ENCODE measurements at regions not wholly inside any gene's neighbourhood (a gene's known extent, or its start where the extent isn't known, plus 50 kb on each side); places are given as distances from the start of the nearest gene placed in this dataset.
"Not testable (repeated sequence)": the region's sequence is repeated elsewhere in the genome, so short reads cannot be mapped to it uniquely, and the experiment has no call there.

DNA sequence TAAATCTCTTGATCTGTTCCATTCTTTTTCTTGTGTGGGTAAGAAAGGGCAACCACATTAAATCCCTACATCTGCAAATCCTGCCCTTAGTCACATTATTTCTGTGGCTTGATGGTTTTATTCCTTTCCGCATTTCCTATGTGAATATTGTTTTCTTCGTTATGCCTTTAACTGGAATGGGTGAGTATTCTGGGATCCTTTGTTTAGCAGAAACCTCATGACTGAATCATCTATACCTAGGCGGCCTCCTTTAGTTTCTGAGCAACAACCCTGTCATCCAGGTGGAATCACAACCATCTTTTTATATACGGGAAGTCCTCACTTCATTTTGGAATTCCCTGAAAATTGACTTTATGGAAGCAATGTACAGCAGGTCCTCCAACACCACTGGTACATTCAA lies 409.5 kb downstream of the DIRAS2 start:
- not testable (repeated sequence) for H3K9me3 ChIP-seq (ENCODE audit: control insufficient read depth, insufficient read depth, low read depth, low read length); H3K4me1 ChIP-seq (ENCODE audit: control insufficient read depth, insufficient read depth, low read length); H3K36me3 ChIP-seq (ENCODE audit: control insufficient read depth, insufficient read depth, low read length); H3K27ac ChIP-seq (ENCODE audit: low read depth, low read length); H3K27me3 ChIP-seq (ENCODE audit: control insufficient read depth, insufficient read depth, low read length); H3K4me3 ChIP-seq (ENCODE audit: low read depth, low read length); H3K9ac ChIP-seq (ENCODE audit: low read length)

DNA sequence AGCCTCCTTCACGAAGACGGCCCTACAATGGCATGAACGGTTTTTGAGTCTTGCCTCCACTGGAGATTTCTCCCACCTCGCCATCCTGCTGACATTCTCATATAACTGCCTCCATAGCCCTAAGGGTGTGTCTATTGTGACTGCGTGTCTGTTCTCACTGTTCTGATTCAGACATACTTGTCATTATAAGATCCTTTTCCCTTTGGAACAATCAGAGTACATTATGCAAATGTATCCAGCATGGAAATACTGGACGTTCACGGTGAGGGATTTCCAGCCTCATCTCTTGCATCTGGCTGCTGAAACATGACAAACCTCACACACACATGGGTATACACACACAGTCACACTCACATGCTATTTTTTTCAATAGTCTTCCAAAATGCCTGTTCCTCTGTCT lies 402.1 kb downstream of the DIRAS2 start:
- no peaks in the 10 kb centered on the region for H3K9me3 ChIP-seq (ENCODE audit: control insufficient read depth, insufficient read depth, low read depth, low read length)
- H3K27ac ChIP-seq (ENCODE audit: low read depth, low read length) = no peak overlapping the region
- H3K9ac ChIP-seq (ENCODE audit: low read length) = no peak overlapping the region
- H3K36me3 ChIP-seq (ENCODE audit: control insufficient read depth, insufficient read depth, low read length) = no peaks in the 10 kb centered on the region
- H3K27me3 ChIP-seq (ENCODE audit: control insufficient read depth, insufficient read depth, low read length) = no peaks in the 10 kb centered on the region
- H3K4me3 ChIP-seq (ENCODE audit: low read depth, low read length) = no peak overlapping the region
- no peaks in the 10 kb centered on the region for H3K4me1 ChIP-seq (ENCODE audit: control insufficient read depth, insufficient read depth, low read length)

DNA sequence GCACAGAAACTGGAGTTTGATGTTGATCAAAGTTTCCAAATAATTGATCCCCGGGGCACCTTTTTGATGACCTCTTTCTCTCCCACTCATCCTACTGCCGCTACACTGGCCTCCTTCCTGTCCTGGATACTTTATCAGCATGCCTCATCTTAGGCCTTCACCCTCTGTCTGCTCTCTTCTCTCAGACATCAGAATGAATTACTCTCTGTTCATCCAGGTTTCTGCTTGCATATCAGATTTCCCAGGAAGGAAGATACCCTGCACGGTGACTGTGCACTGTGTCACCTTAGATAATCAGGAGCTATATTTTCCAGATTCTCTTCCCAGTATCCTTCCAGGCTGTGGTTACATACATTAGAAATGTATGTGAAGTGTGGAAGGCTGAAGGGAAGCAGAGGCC lies 397.0 kb downstream of the DIRAS2 start:
- Histone ChIP-seq H3K4me1 (ENCODE audit: control insufficient read depth, insufficient read depth, low read length) (no peaks in the 10 kb centered on the region), H3K9ac (ENCODE audit: low read length) (no peak overlapping the region), H3K4me3 (ENCODE audit: low read depth, low read length) (no peak overlapping the region), H3K36me3 (ENCODE audit: control insufficient read depth, insufficient read depth, low read length) (no peaks in the 10 kb centered on the region), H3K9me3 (ENCODE audit: control insufficient read depth, insufficient read depth, low read depth, low read length) (no peaks in the 10 kb centered on the region), H3K27ac (ENCODE audit: low read depth, low read length) (no peak overlapping the region), H3K27me3 (ENCODE audit: control insufficient read depth, insufficient read depth, low read length) (no peaks in the 10 kb centered on the region)

DNA sequence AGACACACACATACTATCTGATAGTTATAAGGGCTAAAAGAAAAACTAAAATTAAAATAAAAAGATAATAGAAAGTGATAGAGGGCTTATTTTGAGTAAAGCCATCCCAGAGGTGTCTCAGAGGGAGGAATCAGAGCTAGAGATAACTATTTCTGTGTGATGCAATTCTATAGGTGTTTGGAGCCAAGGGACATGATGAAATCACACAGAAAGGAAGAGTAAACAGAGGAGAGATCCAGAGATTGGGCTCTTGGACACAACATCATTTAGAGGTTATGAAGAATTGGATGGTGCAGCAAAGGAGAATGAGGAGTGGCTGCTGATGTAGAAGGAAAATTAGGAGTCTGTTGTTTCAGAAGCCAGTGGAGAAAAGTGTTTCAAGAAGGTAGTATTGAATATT lies 393.5 kb downstream of the DIRAS2 start:
- peaks cover 6% of the 10 kb centered on the region; the same call in 1 of the 2 replicates for H3K9me3 ChIP-seq (ENCODE audit: control insufficient read depth, insufficient read depth, low read depth, low read length)
- H3K27ac ChIP-seq (ENCODE audit: low read depth, low read length) = no peak overlapping the region
- no peak overlapping the region for H3K4me3 ChIP-seq (ENCODE audit: low read depth, low read length)
- H3K9ac ChIP-seq (ENCODE audit: low read length) = no peak overlapping the region
- H3K27me3 ChIP-seq (ENCODE audit: control insufficient read depth, insufficient read depth, low read length) = no peaks in the 10 kb centered on the region
- no peaks in the 10 kb centered on the region for H3K4me1 ChIP-seq (ENCODE audit: control insufficient read depth, insufficient read depth, low read length)
- H3K36me3 ChIP-seq (ENCODE audit: control insufficient read depth, insufficient read depth, low read length) = no peaks in the 10 kb centered on the region

DNA sequence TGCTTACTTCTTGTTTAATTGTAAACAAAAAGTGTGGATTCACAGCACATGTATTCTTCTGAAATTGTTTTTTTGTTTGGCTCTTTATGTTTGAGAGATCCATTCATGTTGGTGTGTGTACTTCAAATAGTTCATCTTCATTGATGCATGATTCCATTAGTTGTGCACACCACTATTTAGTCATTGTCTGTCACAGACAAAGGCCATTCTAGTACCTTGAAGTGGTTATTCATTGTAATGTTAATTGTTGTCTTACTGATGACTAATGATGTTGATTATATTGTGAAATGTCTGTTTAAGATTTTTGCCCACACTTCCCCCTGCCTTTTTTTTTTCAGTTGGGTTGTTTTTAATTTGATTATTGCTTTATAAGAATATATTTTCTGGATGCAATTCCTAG lies 391.3 kb downstream of the DIRAS2 start:
- no peak overlapping the region for H3K4me3 ChIP-seq (ENCODE audit: low read depth, low read length)
- no peak overlapping the region for H3K27ac ChIP-seq (ENCODE audit: low read depth, low read length)
- H3K9me3 ChIP-seq (ENCODE audit: control insufficient read depth, insufficient read depth, low read depth, low read length) = peaks cover 6% of the 10 kb centered on the region; the same call in 1 of the 2 replicates
- H3K9ac ChIP-seq (ENCODE audit: low read length) = no peak overlapping the region
- H3K4me1 ChIP-seq (ENCODE audit: control insufficient read depth, insufficient read depth, low read length) = no peaks in the 10 kb centered on the region
- H3K27me3 ChIP-seq (ENCODE audit: control insufficient read depth, insufficient read depth, low read length) = no peaks in the 10 kb centered on the region
- no peaks in the 10 kb centered on the region for H3K36me3 ChIP-seq (ENCODE audit: control insufficient read depth, insufficient read depth, low read length)

DNA sequence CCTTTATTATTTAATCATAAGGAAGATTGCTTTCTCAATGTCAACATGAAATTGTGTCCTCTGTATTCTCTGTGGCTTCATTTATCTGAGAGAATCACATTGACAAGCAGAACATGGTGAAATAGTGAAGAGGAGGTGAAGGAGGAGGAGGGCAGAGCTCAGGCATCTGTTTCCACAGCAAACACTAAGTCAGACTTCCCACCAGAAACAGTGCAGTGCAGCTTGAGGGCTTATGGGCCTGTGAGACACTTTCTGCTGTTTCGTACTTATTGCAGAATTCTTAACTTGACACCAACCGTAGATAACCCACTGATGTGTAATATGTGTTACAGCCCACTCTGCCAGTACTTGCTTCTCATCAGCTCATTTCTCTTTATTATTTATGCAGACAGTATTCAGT lies 386.3 kb downstream of the DIRAS2 start:
- Histone ChIP-seq H3K9me3 (ENCODE audit: control insufficient read depth, insufficient read depth, low read depth, low read length) (peaks cover 14% of the 10 kb centered on the region; the same call in 1 of the 2 replicates), H3K36me3 (ENCODE audit: control insufficient read depth, insufficient read depth, low read length) (no peaks in the 10 kb centered on the region), H3K27ac (ENCODE audit: low read depth, low read length) (no peak overlapping the region), H3K9ac (ENCODE audit: low read length) (no peak overlapping the region), H3K4me1 (ENCODE audit: control insufficient read depth, insufficient read depth, low read length) (peaks cover 5% of the 10 kb centered on the region; the same call in 1 of the 2 replicates), H3K4me3 (ENCODE audit: low read depth, low read length) (no peak overlapping the region), H3K27me3 (ENCODE audit: control insufficient read depth, insufficient read depth, low read length) (no peaks in the 10 kb centered on the region)

DNA sequence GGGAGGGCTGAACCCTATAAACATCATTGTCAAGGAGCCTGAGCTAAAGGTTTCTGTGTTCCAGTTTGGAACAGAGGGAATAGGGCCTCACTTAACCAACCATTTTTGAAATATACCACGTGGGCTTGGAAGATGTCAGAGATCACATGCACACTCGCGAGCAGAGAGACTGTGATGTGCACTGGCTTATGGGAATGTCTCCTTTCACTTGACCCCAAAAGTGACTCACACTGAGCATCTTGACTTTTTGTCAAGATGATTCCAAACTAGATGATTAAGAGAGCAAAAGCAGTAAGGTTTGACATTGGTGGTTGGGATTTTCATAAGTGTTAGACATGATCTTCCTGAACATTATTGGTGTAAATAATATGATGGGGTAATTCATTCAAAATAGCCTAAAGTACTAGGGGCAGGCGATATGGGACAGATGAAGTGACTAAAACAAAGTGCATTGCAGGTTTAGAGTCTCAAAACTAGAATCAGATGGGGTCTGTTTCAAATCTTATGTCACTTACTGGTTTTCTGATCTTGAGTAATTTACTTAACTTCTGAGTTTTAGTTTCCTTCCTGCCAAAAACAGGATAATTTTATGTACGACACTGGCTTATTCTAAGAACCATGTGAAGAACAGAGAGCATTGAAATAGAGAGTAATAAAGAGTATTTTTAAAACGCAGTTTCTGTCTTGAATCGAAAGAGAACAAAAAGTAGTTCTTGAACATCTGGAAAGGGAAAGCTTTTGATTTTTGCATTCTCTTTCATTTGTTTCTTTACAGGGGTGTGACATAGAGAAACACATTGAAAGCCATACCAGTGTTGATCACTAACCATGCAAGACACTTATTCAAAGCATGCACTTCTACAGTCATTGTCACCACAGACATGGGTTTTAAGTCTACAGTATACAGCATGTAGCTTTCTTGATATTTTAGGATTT lies 383.0 kb downstream of the DIRAS2 start:
- Histone ChIP-seq H3K9me3 (ENCODE audit: control insufficient read depth, insufficient read depth, low read depth, low read length) (peaks cover 17% of the 10 kb centered on the region), H3K36me3 (ENCODE audit: control insufficient read depth, insufficient read depth, low read length) (no peaks in the 10 kb centered on the region), H3K4me3 (ENCODE audit: low read depth, low read length) (no peak overlapping the region)

DNA sequence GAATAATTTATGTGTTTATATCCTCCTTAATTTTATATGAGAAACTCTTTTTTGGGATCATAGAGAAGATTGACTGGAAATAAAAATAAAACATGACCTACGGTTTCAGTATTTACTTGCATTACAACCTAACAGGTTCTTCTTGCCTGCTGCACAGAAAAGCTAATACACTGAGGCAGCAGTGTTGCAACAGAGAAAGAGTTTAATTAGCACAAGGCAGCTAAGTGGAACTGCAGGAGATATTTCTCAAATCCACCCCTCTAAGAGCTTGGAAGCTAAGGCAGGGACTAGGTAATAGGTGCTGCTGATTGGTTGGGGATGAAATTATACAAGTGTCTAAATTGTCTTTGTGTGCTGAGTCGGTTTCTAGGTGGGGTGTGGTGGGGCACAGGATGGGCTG lies 380.9 kb downstream of the DIRAS2 start:
- Histone ChIP-seq H3K27me3 (ENCODE audit: control insufficient read depth, insufficient read depth, low read length) (no peaks in the 10 kb centered on the region), H3K9me3 (ENCODE audit: control insufficient read depth, insufficient read depth, low read depth, low read length) (peaks cover 17% of the 10 kb centered on the region), H3K36me3 (ENCODE audit: control insufficient read depth, insufficient read depth, low read length) (no peaks in the 10 kb centered on the region)

More for the DNA sequence above, 383.0 kb downstream of the DIRAS2 start:
- peaks cover 5% of the 10 kb centered on the region; the same call in 1 of the 2 replicates for H3K4me1 ChIP-seq (ENCODE audit: control insufficient read depth, insufficient read depth, low read length)
- no peaks in the 10 kb centered on the region for H3K27me3 ChIP-seq (ENCODE audit: control insufficient read depth, insufficient read depth, low read length)
- H3K9ac ChIP-seq (ENCODE audit: low read length) = no peak overlapping the region
- H3K27ac ChIP-seq (ENCODE audit: low read depth, low read length) = no peak overlapping the region

DNA sequence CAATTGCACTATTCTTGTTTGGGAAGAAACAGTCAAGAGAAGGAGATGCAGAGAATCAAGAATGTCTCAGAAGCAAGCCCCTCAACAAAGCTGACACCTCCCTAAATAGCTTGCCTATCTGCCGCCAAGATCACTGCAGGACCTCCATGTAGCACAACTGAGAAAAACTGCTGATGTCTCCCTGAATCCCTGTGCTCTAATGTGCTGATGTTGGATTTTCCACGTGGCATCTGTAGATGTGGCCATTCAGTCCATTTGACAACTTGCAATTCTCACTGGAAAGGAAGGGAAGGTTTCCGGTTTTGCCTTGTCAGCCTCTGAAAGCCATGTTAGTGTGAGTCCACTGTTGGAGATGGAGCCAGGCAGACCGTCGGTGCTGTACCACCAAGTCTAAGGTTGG lies 374.0 kb downstream of the DIRAS2 start:
- H3K27me3 ChIP-seq (ENCODE audit: control insufficient read depth, insufficient read depth, low read length) = no peaks in the 10 kb centered on the region
- H3K9me3 ChIP-seq (ENCODE audit: control insufficient read depth, insufficient read depth, low read depth, low read length) = no peaks in the 10 kb centered on the region
- H3K27ac ChIP-seq (ENCODE audit: low read depth, low read length) = no peak overlapping the region
- H3K36me3 ChIP-seq (ENCODE audit: control insufficient read depth, insufficient read depth, low read length) = no peaks in the 10 kb centered on the region
- H3K4me1 ChIP-seq (ENCODE audit: control insufficient read depth, insufficient read depth, low read length) = no peaks in the 10 kb centered on the region
- no peak overlapping the region for H3K9ac ChIP-seq (ENCODE audit: low read length)
- H3K4me3 ChIP-seq (ENCODE audit: low read depth, low read length) = no peak overlapping the region

More for the DNA sequence above, 380.9 kb downstream of the DIRAS2 start:
- Histone ChIP-seq H3K27ac (ENCODE audit: low read depth, low read length) (no peak overlapping the region), H3K4me1 (ENCODE audit: control insufficient read depth, insufficient read depth, low read length) (peaks cover 5% of the 10 kb centered on the region; the same call in 1 of the 2 replicates), H3K4me3 (ENCODE audit: low read depth, low read length) (no peak overlapping the region), H3K9ac (ENCODE audit: low read length) (no peak overlapping the region)

DNA sequence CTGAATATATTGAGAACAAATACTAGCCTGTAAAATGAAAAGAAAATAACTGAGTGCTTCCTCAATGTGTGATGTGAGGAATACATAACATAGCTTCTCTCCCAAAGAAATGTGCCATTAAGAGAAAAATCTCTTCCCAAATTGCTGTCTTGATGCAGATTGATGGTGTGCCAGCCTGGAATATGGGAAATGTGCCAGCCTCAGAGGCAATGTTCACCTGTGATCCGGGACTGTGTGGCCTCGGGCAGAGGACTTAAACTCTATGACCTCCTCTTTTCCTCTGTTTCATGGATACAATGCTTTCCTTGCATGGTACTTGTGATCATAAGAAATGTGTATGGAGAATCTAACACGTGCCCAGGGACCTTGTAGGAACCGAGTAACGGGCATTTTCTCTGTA lies 370.9 kb downstream of the DIRAS2 start:
- Histone ChIP-seq H3K36me3 (ENCODE audit: control insufficient read depth, insufficient read depth, low read length) (no peaks in the 10 kb centered on the region), H3K4me1 (ENCODE audit: control insufficient read depth, insufficient read depth, low read length) (no peaks in the 10 kb centered on the region), H3K27ac (ENCODE audit: low read depth, low read length) (no peak overlapping the region), H3K9ac (ENCODE audit: low read length) (no peak overlapping the region), H3K4me3 (ENCODE audit: low read depth, low read length) (no peak overlapping the region), H3K27me3 (ENCODE audit: control insufficient read depth, insufficient read depth, low read length) (no peaks in the 10 kb centered on the region), H3K9me3 (ENCODE audit: control insufficient read depth, insufficient read depth, low read depth, low read length) (no peaks in the 10 kb centered on the region)

DNA sequence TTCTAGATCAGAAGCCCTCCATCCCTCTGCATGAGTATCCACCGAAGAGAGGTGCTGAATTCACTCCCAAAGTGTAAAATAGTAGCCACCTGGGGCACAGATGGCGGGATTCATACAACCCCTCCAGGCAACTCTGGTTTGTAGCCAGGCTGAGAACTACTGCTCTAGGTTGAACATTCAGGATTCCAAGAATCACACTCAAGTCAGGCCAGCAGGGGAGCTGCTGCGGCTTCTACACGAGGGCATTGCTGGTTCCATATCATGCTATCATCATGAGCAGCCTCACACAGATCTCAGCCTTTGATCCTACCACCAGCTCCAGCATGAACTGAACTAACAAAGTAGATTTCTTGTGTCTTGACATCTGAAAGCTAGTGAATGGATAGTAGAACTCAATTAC lies 367.9 kb downstream of the DIRAS2 start:
- no peaks in the 10 kb centered on the region for H3K4me1 ChIP-seq (ENCODE audit: control insufficient read depth, insufficient read depth, low read length)
- no peak overlapping the region for H3K27ac ChIP-seq (ENCODE audit: low read depth, low read length)
- H3K36me3 ChIP-seq (ENCODE audit: control insufficient read depth, insufficient read depth, low read length) = no peaks in the 10 kb centered on the region

More for the DNA sequence above, 367.9 kb downstream of the DIRAS2 start:
- Histone ChIP-seq H3K9ac (ENCODE audit: low read length) (no peak overlapping the region), H3K9me3 (ENCODE audit: control insufficient read depth, insufficient read depth, low read depth, low read length) (no peaks in the 10 kb centered on the region), H3K4me3 (ENCODE audit: low read depth, low read length) (no peak overlapping the region), H3K27me3 (ENCODE audit: control insufficient read depth, insufficient read depth, low read length) (no peaks in the 10 kb centered on the region)

Data from HUES6 (cell line).